Parathyroid adenoma (tissue), 2 donors: ENCODE measurements at regions not wholly inside any gene's neighbourhood (a gene's known extent, or its start where the extent isn't known, plus 50 kb on each side); places are given as distances from the start of the nearest gene placed in this dataset.

Experiments used
- H2AFZ ChIP-seq: fragments of 300-600 bp; sonication (generic); one replicate; pipeline ENCODE4 v1.7.0; 2017; ENCODE audit warnings: antibody characterized with exemption, mild to moderate bottlenecking
- H3K27ac ChIP-seq: fragments of 300-600 bp; sonication (generic); one replicate; pipeline ENCODE4 v1.7.0; 2017
- H3K27me3 ChIP-seq: fragments of 300-600 bp; sonication (generic); one replicate; pipeline ENCODE4 v1.7.0; 2017; ENCODE audit warnings: low read length; ENCODE audit not compliant: control insufficient read depth, insufficient read depth
- H3K36me3 ChIP-seq: fragments of 300-600 bp; sonication (generic); one replicate; pipeline ENCODE4 v1.7.0; 2017; ENCODE audit warnings: low read length; ENCODE audit not compliant: control insufficient read depth, insufficient read depth
- H3K4me1 ChIP-seq: fragments of 300-600 bp; sonication (generic); one replicate; pipeline ENCODE4 v1.7.0; 2017; ENCODE audit warnings: control low read depth
- H3K4me2 ChIP-seq: fragments of 300-600 bp; sonication (generic); one replicate; pipeline ENCODE4 v1.7.0; 2017; ENCODE audit warnings: low read length
- H3K4me3 ChIP-seq: fragments of 300-600 bp; sonication (generic); one replicate; pipeline ENCODE4 v1.7.0; 2017; ENCODE audit warnings: low read depth, low read length
- H3K79me2 ChIP-seq: fragments of 300-600 bp; sonication (generic); one replicate; pipeline ENCODE4 v1.7.0; 2017; ENCODE audit warnings: control low read depth
- H3K9ac ChIP-seq: fragments of 300-600 bp; sonication (generic); one replicate; pipeline ENCODE4 v1.7.0; 2017; ENCODE audit warnings: mild to moderate bottlenecking
- H3K9me3 ChIP-seq: fragments of 300-600 bp; sonication (generic); one replicate; pipeline ENCODE4 v1.7.0; 2017; ENCODE audit warnings: low read length; ENCODE audit not compliant: control insufficient read depth
- TF ChIP-seq, protein P1 (sequence below): fragments of 300-600 bp; sonication (generic); IDR thresholded peaks from one replicate; pipeline ENCODE4 v1.7.0; 2017; ENCODE audit warnings: antibody characterized with exemption, mild to moderate bottlenecking
- donor health status: primary hyperparathyroidism.

DNA sequence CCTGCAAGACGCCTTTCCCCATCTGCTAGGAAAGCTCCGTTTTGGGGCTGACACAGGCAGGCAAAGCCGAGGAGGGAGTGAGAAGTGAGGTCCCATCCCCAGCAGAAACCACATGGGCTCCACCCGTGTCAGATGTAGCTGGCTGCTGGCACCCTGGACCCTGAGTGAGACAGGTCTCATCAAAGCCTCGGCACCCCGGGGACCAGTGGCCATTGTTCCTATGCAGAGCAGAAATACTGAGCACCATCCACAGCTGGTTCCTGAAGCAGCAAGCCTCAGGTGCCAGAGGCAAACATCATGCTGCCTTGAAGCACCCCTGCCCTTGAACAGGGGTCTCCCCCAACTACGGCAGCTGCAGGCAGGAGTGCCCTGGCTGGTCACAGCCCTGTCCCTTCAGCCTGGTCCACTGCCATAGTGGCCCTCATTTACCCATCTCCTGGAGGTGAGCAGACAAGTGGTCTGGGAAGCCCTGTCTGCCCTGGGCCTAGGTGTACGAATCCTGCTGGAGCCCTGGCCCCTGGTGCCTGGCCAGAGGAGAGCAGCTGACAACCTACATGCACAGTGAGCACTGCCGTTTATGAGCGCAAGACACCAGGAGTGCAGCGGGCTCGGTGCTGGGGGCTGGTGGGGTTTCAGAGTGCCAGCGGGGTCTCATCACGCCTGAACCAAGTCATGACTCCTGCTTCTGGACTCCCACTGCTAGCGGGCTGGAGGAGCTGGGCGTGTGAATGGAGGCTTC is 289.8 kb upstream of the RTL1 start:
- H3K9me3 ChIP-seq, result no peaks in the 10 kb centered on the region
- H3K9ac ChIP-seq, result no peak overlapping the region
- TF ChIP-seq, protein P1, sequence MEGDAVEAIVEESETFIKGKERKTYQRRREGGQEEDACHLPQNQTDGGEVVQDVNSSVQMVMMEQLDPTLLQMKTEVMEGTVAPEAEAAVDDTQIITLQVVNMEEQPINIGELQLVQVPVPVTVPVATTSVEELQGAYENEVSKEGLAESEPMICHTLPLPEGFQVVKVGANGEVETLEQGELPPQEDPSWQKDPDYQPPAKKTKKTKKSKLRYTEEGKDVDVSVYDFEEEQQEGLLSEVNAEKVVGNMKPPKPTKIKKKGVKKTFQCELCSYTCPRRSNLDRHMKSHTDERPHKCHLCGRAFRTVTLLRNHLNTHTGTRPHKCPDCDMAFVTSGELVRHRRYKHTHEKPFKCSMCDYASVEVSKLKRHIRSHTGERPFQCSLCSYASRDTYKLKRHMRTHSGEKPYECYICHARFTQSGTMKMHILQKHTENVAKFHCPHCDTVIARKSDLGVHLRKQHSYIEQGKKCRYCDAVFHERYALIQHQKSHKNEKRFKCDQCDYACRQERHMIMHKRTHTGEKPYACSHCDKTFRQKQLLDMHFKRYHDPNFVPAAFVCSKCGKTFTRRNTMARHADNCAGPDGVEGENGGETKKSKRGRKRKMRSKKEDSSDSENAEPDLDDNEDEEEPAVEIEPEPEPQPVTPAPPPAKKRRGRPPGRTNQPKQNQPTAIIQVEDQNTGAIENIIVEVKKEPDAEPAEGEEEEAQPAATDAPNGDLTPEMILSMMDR, result no peak
- no peak overlapping the region for H3K27ac ChIP-seq
- H3K4me1 ChIP-seq, result no peaks in the 10 kb centered on the region
- H3K36me3 ChIP-seq, result no peaks in the 10 kb centered on the region
- no peak overlapping the region for H3K4me2 ChIP-seq
- no peaks in the 10 kb centered on the region for H3K27me3 ChIP-seq
- H2AFZ ChIP-seq, result no peak overlapping the region
- no peak overlapping the region for H3K4me3 ChIP-seq
- H3K79me2 ChIP-seq, result no peaks in the 10 kb centered on the region

DNA sequence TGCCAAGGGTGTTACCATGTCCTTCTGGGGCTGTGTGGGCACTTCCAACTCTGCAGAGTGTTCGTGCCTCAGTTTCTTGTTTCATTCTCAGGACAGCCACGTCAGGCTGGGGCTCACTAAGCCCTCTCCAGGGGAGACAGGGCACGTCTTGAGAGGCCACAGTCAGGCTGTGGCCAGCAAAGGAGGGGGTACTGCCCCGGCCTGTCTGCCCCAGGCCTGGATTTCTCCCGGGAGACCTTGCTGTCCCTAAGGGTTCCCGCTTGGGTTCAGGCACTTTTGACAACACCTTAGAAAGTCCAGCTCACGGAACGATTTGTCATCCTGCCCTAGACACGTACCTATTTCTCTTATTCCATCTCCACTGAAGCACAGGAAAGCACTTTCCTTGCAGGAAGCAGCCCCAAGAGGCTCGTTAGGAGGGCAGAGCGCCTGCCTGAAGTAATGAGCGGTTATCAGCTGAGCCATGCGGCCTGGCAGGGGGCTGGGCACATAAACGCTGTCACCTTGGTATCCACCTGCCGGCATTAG is 290.4 kb upstream of the RTL1 start:
- H2AFZ ChIP-seq, result no peak overlapping the region
- H3K79me2 ChIP-seq, result no peaks in the 10 kb centered on the region
- H3K27ac ChIP-seq, result no peak overlapping the region
- no peaks in the 10 kb centered on the region for H3K9me3 ChIP-seq
- H3K36me3 ChIP-seq, result no peaks in the 10 kb centered on the region
- H3K27me3 ChIP-seq, result no peaks in the 10 kb centered on the region
- no peak overlapping the region for H3K4me3 ChIP-seq
- TF ChIP-seq, protein P1, result no peak
- H3K4me2 ChIP-seq, result no peak overlapping the region
- no peaks in the 10 kb centered on the region for H3K4me1 ChIP-seq
- no peak overlapping the region for H3K9ac ChIP-seq

DNA sequence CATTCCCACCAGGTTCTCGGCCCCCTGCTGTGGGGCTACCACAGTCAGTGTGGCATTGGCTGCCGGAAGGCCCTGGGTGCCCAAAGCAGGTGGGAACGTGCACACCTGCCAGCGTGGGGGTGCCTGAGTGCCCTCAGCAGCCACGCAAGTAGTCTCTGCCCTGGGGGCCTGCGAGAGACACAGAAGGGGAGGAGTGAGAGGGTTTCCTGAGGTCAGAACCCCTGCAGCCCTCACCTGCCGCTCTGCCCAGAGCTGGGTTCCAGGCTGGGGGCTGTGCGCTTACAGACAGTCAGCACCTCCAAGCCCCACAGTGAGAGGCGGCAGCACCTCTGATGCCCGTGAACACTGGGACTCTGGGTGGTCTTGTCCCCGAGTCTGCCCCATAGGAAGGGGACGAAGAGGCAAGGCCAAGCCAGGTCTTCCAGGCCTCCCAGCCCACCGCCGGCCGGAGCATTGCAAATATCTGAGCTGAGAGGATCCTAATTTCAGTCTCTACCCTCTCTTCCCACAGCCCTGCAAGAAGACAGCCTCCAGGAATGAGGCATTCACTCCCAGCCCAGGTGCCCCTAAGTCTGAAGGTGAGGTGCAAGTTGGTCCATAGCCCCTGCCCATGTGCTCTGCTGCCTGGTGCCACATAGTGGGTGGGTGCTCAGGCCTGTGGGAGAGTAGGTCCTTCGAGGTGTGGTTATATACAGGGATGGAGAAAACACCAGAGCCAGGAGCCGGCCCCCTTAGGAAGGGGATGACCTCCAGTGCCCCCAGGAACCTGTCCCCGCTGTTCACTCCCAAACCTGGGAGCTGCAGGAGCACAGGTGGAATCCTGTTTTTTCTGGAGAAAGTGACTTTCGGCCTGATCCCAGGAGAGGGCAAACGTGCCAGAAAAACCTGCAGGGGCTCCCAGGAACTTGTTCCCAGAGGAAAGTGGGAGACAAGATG is 291.1 kb upstream of the RTL1 start:
- Histone ChIP-seq H3K36me3 (no peaks in the 10 kb centered on the region), H3K27me3 (no peaks in the 10 kb centered on the region), H3K4me2 (no peak overlapping the region), H3K27ac (no peak overlapping the region), H3K9me3 (no peaks in the 10 kb centered on the region), H3K79me2 (no peaks in the 10 kb centered on the region), H3K4me3 (no peak overlapping the region), H3K9ac (no peak overlapping the region), H2AFZ (no peak overlapping the region), H3K4me1 (no peaks in the 10 kb centered on the region)
- TF ChIP-seq, protein P1, result no peak

DNA sequence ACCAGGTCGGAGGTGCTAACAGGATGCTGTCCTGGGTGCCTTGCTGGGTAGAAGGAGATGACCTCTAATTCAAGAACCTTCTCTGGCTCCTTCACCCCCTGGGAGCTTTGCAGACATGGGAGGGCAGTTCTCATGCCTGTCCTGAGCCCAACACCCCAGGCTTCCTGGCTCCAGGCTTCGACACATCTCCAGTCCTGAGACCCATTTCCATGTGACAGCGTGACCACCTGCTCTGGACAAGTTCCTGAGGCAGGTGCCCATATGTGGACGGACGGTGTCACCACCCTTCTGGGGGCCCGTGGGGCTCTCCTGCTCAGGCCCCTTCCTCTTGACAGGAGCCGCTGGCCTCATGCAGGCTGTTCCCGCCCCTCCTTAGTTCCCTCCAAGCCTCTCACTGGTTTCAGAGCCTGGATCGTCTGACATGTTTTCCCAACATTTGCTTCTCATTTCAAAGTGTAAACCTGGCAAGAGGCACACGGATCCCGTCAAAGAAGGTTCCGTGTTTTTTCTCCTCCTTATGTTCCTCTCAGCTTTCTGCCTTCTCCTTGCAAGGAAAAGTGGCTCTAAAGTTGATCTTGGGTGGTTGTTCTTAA is 291.9 kb upstream of the RTL1 start:
- Histone ChIP-seq H3K36me3 (no peaks in the 10 kb centered on the region), H3K4me2 (no peak overlapping the region), H3K4me1 (no peaks in the 10 kb centered on the region), H3K27me3 (no peaks in the 10 kb centered on the region), H3K27ac (no peak overlapping the region), H3K79me2 (no peaks in the 10 kb centered on the region), H3K9me3 (no peaks in the 10 kb centered on the region), H3K4me3 (no peak overlapping the region), H3K9ac (no peak overlapping the region), H2AFZ (no peak overlapping the region)
- TF ChIP-seq, protein P1, result no peak
